CD4-positive, alpha-beta T cell (primary cell): ENCODE measurements at regions not wholly inside any gene's neighbourhood (a gene's known extent, or its start where the extent isn't known, plus 50 kb on each side); places are given as distances from the start of the nearest gene placed in this dataset.

Experiments
- ATAC-seq: fragments of 200-7000 bp; cut with Tn5 transposase; one replicate; pipeline ENCODE4 v1.10.0; 2022; ENCODE audit warnings: mild to moderate bottlenecking; ENCODE audit not compliant: poor library complexity
- CTCF ChIA-PET: fragments of 350-600 bp; sonication (Branson Sonifier 250); formaldehyde crosslinking; loops from one replicate; lab custom pipeline; 2021; ENCODE audit warnings: antibody characterized with exemption, inconsistent platforms; lab: Charles Lee
- POLR2A ChIA-PET: fragments of 350-600 bp; sonication (Branson Sonifier 250); formaldehyde crosslinking; loops from one replicate; lab custom pipeline; 2021; ENCODE audit warnings: antibody characterized with exemption, inconsistent platforms; lab: Charles Lee
- DNase-seq, 14 experiments: peaks; one replicate each; pipeline ENCODE4 v3.0.0-alpha.2; 2013 to 2020; ENCODE audit warnings: mixed read lengths in 2 of 14
- H3K27ac ChIP-seq, 2 donors: one replicate each; pipeline versions ENCODE4 v1.5.1 to v1.7.0; 2013; ENCODE audit warnings: low read length in 2 of 2, low read depth in 1 of 2, mild to moderate bottlenecking in 1 of 2
- H3K27me3 ChIP-seq, 2 experiments: 1 replicate in 1 of 2; 2 replicates in 1 of 2; pipeline versions ENCODE4 v1.6.1 to v1.7.0; 2013; ENCODE audit warnings: low read length in 2 of 2, control low read depth in 1 of 2, mild to moderate bottlenecking in 1 of 2, moderate library complexity in 1 of 2; ENCODE audit not compliant: insufficient read depth in 2 of 2, control insufficient read depth in 1 of 2
- H3K36me3 ChIP-seq: one replicate; pipeline ENCODE4 v1.6.1; 2013; ENCODE audit warnings: low read length, control low read depth; ENCODE audit not compliant: insufficient read depth
- H3K4me1 ChIP-seq: one replicate; pipeline ENCODE4 v1.6.1; 2013; ENCODE audit warnings: low read length, control low read depth; ENCODE audit not compliant: insufficient read depth
- H3K4me3 ChIP-seq: one replicate; pipeline ENCODE4 v1.5.1; 2013; ENCODE audit warnings: mild to moderate bottlenecking, low read length, moderate library complexity
- H3K9me3 ChIP-seq, 2 experiments: 1 replicate in 1 of 2; 2 replicates in 1 of 2; pipeline versions ENCODE4 v1.6.1 to v1.7.0; 2013; ENCODE audit warnings: low read length in 2 of 2, mild to moderate bottlenecking in 2 of 2, control low read depth in 1 of 2, moderate library complexity in 1 of 2; ENCODE audit not compliant: control insufficient read depth in 1 of 2, insufficient read depth in 1 of 2
- H3K27ac Mint-ChIP-seq: one replicate; pipeline ENCODE4 v1.8.0; 2020; ENCODE audit warnings: mixed read lengths
- H3K27me3 Mint-ChIP-seq: one replicate; pipeline ENCODE4 v1.8.0; 2021; ENCODE audit warnings: mixed read lengths
- H3K36me3 Mint-ChIP-seq: one replicate; pipeline ENCODE4 v1.8.0; 2021; ENCODE audit warnings: low read depth, mixed read lengths
- H3K4me1 Mint-ChIP-seq: one replicate; pipeline ENCODE4 v1.8.0; 2021; ENCODE audit warnings: low read depth, mixed read lengths
- H3K4me3 Mint-ChIP-seq: one replicate; pipeline ENCODE4 v1.8.0; 2020; ENCODE audit warnings: mild to moderate bottlenecking, mixed read lengths
- H3K9me3 Mint-ChIP-seq: one replicate; pipeline ENCODE4 v1.8.0; 2020; ENCODE audit warnings: mixed read lengths
- CTCF ChIP-seq: fragments of 200-600 bp; IDR thresholded peaks from one replicate; pipeline ENCODE4 v1.8.0; 2022; ENCODE audit warnings: antibody characterized with exemption, mild to moderate bottlenecking
- intact Hi-C, 2 experiments: fragments of 100-400 bp; cut with DNase I in 1 of 2; cut with micrococcal nuclease in 1 of 2; formaldehyde crosslinking; loops; one replicate each; pipeline versions ENCODE4 v1.15.1 to v1.9.0; 2023 to 2025; cut with DNase I, micrococcal nuclease

- POLR2A ChIA-PET = no interaction called here
- no peak overlapping the region for H3K27ac Mint-ChIP-seq
- ATAC-seq = no peak
These were observed 168.3 kb upstream of the EEA1 start for GRCh38 chr12:93097417-93097816.

GRCh38 chr12:93098077-93098476 lies 169.0 kb upstream of the EEA1 start:
- H3K27me3 Mint-ChIP-seq = peaks cover 6% of the 10 kb centered on the region
- Histone ChIP-seq H3K27ac (no peak overlapping the region), H3K4me3 (no peak overlapping the region), H3K4me1 (peaks cover 3% of the 10 kb centered on the region), H3K36me3 (no peaks in the 10 kb centered on the region), H3K9me3 (no peaks in the 10 kb centered on the region), H3K27me3 (no peaks in the 10 kb centered on the region)
- H3K27ac Mint-ChIP-seq = no peak overlapping the region
- ChIA-PET CTCF (interaction anchor here (0.6 to 2.5 kb wide), 12 partner anchors 9 to 1469 kb away, joined by 3 to 9 read pairs (median 3); no protein-coding TSS in a partner anchor), POLR2A (no interaction called here)
- no peaks in the 10 kb centered on the region for H3K9me3 Mint-ChIP-seq
- intact Hi-C loops = loop anchor here (5.0 to 10.0 kb wide), 4 partner anchors 299 to 1007 kb away; no protein-coding TSS in a partner anchor
- peak; percentile 84 for ATAC-seq
- peaks cover 5% of the 10 kb centered on the region for H3K4me1 Mint-ChIP-seq
- H3K36me3 Mint-ChIP-seq = no peaks in the 10 kb centered on the region
- no peak overlapping the region for H3K4me3 Mint-ChIP-seq
- TF ChIP-seq CTCF = peak; percentile 61
- DNase-seq = peak; percentile 32 to 81 (median 60)

More at GRCh38 chr12:93097417-93097816, 168.3 kb upstream of the EEA1 start:
- H3K9me3 ChIP-seq = no peaks in the 10 kb centered on the region
- no peak overlapping the region for H3K27ac ChIP-seq
- H3K4me3 Mint-ChIP-seq = no peak overlapping the region
- peaks cover 5% of the 10 kb centered on the region for H3K4me1 Mint-ChIP-seq
- DNase-seq = no peak
- H3K4me1 ChIP-seq = peaks cover 3% of the 10 kb centered on the region
- no peaks in the 10 kb centered on the region for H3K9me3 Mint-ChIP-seq
- H3K36me3 Mint-ChIP-seq = no peaks in the 10 kb centered on the region
- intact Hi-C loops = loop anchor here (5.0 to 10.0 kb wide), 4 partner anchors 300 to 1007 kb away; no protein-coding TSS in a partner anchor
- CTCF ChIA-PET = interaction anchor here (0.6 to 2.5 kb wide), 12 partner anchors 10 to 1468 kb away, joined by 3 to 9 read pairs (median 3); no protein-coding TSS in a partner anchor
- no peaks in the 10 kb centered on the region for H3K27me3 ChIP-seq
- no peak for TF ChIP-seq CTCF
- H3K27me3 Mint-ChIP-seq = peaks cover 6% of the 10 kb centered on the region
- H3K36me3 ChIP-seq = no peaks in the 10 kb centered on the region
- no peak overlapping the region for H3K4me3 ChIP-seq

GRCh38 chr12:93099792-93100191 lies 170.7 kb upstream of the EEA1 start:
- TF ChIP-seq CTCF = no peak
- H3K9me3 Mint-ChIP-seq = no peaks in the 10 kb centered on the region
- POLR2A ChIA-PET = no interaction called here
- no peaks in the 10 kb centered on the region for H3K36me3 Mint-ChIP-seq
- H3K27ac Mint-ChIP-seq = no peak overlapping the region
- Histone ChIP-seq H3K27ac (no peak overlapping the region), H3K36me3 (no peaks in the 10 kb centered on the region), H3K27me3 (no peaks in the 10 kb centered on the region), H3K4me3 (no peak overlapping the region), H3K4me1 (peaks cover 3% of the 10 kb centered on the region), H3K9me3 (no peaks in the 10 kb centered on the region)
- peaks cover 5% of the 10 kb centered on the region for H3K4me1 Mint-ChIP-seq
- DNase-seq (no peak), ATAC-seq (no peak)
- no peak overlapping the region for H3K4me3 Mint-ChIP-seq
- peaks cover 6% of the 10 kb centered on the region for H3K27me3 Mint-ChIP-seq
- CTCF ChIA-PET = no interaction called here
- intact Hi-C loops = loop anchor here (5.0 to 10.0 kb wide), 4 partner anchors 298 to 1005 kb away; no protein-coding TSS in a partner anchor
